ENCODE measurements at regions not wholly inside any gene's neighbourhood (a gene's known extent, or its start where the extent isn't known, plus 50 kb on each side); places are given as distances from the start of the nearest gene placed in this dataset.

- TF ChIP-seq EP300 (IDR thresholded peaks at IDR 0.05; ENCODE audit: borderline replicate concordance), result no peak
- no peak for TF ChIP-seq REST (IDR thresholded peaks at IDR 0.05; ENCODE audit: low read depth)
- no peak for TF ChIP-seq ZBTB7A (IDR thresholded peaks at IDR 0.05; ENCODE audit: low read depth)
- no peak for TF ChIP-seq YY1 (IDR thresholded peaks at IDR 0.05; ENCODE audit: low read depth)
These were observed 98.9 kb upstream of the TBC1D5 start for GRCh38 chr3:17841190-17841828.

Data from Ishikawa (cell line).